ENCODE measurements at regions not wholly inside any gene's neighbourhood (a gene's known extent, or its start where the extent isn't known, plus 50 kb on each side); places are given as distances from the start of the nearest gene placed in this dataset.

- no peak for FAIRE-seq
Observed at GRCh38 chr4:98758182-98758581, 99.8 kb upstream of the TSPAN5 start.

GRCh38 chr4:98754736-98755135 lies 96.3 kb upstream of the TSPAN5 start:
- FAIRE-seq = no peak

DNA sequence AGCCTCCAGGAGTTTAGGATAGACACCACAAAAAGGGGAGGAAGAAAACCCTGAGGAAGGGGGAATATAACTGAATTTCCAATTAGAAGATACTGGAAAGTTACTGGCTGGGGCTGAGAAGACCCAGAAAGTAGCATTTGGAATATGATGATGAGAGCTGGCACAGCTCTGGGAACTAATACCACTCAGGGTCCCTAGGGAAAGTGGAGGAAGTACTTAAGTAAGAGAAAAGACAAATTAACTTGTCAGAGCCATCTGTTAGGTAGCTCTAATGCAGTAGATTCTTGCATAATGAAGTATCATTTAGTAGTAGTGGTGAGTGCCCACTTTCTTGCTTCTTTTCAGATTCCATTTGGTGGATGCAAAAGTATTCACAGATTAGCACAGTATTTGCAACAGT lies 90.8 kb upstream of the TSPAN5 start:
- no peak for FAIRE-seq

GRCh38 chr4:98748609-98749008 lies 90.2 kb upstream of the TSPAN5 start:
- no peak for FAIRE-seq

DNA sequence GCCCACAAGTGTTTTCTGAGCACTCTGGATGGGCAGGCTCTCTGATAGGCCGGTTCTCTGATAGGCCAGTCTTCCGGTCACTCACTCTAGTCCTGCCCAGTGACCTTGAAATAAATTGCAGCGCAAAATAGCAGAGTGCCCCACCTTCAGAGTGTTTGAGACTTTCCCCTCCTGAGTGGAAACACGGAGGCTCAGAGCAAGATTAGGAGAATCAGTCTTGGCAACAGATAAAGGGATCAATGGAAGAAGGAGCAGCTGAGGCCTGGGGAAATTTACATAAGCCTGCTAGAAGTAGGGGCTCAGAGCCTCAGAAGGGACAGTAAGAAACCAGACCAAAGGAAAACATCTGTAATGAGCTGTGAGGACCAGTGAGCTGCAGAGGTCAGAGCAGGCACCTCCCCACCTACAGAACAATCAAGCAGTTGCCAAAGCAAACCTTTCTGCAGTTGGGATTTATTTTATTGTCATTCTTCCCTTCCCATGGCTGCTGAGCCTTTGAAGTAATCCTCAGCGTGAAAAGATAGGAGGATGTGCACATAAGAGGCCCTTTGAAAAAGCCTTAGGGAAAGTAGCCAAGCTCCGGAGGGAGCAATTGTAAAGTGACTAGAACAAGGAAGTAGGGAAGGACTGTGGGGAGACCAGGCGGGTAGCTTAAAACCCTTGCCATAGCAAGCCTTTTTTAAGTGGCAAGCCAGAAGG lies 89.1 kb upstream of the TSPAN5 start:
- no peak for FAIRE-seq

- no peak for FAIRE-seq
Observed at GRCh38 chr4:98746936-98747335, 88.5 kb upstream of the TSPAN5 start.

- no peak for FAIRE-seq
Observed at GRCh38 chr4:98746530-98746929, 88.1 kb upstream of the TSPAN5 start.

- no peak for FAIRE-seq
Observed at GRCh38 chr4:98745366-98745765, 87.0 kb upstream of the TSPAN5 start.

DNA sequence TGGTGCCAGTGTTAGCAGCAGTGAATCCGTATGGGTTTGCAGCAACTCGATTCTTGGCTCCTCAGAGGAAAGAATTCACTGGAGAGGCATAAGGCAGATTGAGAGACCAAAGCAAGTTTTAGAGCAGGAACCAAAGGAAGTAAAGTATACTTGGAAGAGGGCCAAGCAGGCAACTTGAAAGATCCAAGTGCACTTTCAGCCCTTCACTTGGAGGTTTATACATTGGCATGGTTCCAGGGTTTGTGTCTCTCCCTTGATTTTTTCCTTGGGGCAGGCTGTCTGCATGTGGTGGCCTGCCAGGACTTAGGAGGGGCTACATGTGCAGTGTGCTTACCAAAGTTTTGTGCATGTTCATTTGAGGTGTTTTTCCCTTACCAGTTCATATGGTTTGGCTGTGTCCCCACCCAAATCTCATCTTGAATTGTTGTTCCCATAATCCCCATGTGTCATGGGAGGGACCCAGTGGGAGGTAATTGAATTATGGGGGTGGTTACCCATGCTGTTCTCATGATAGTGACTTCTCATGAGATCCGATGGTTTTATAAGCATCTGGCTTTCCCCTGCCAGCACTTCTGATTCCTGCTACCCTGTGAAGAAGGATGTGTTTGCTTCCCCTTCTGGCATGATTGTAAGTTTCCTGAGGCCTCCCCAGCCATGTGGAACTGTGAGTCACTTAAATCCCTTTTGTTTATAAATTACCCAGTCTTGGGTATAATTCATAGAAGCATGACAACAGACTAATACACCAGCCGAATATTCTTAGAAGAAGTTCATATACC lies 86.2 kb upstream of the TSPAN5 start:
- FAIRE-seq = no peak

GRCh38 chr4:98741952-98742351 lies 83.5 kb upstream of the TSPAN5 start:
- FAIRE-seq = no peak

- no peak for FAIRE-seq
Observed at GRCh38 chr4:98739751-98740150, 81.3 kb upstream of the TSPAN5 start.

DNA sequence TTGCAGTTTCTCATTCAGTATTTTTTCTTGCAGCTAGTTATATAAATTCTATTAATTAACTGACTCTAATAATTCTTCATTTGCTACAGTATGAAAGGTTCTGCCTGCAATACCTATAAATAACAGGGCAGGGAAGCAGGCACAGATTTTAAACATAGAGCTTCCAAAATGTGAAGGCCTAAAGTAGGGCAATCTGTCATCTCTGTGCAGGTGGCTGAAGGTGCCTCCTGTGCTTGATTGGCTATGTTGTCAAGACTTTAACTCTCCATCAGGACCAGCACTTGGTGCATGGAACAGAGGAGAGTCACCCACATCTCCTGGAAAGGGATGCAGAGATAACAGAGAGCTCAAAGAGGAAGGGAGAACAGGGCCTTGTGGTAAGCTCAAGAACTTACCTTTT lies 75.2 kb upstream of the TSPAN5 start:
- no peak for FAIRE-seq

DNA sequence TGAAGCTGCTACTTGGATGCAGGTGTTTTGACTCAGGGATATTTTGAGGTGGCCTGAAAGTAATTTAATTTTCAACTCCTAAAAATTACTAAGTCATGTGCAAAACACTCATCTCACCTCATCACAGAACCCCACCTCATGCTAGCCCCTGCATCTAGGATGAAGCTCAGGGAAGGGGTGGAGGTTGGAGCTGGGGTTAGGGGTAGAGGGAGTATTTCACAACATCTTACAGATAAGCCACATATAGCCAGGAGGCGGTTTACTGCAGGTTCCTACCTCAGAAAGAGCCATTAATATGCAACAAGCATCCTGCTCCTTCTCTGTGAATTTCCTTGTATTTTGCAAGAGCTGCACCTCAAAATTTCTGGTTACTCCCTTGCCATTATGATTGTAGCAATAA lies 70.5 kb upstream of the TSPAN5 start:
- FAIRE-seq = no peak

DNA sequence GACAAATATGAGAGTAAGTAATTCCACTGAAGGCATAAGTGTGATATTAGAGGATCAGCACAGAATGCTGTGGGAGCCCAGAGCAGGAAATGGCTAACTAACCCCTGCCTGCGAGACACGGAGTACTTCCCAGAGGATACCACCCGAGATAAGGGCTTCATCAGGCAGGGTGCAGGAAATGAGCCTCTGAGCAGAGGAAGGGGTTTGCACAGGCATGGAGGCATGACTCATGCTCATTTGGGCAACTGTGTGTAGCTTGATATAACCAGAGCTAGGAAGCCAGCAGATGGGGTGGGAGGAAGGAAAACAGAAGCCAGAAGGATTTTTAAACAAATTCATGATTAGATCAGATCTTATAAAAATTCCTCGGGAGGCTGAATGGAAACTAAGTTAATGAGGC lies 70.0 kb upstream of the TSPAN5 start:
- no peak for FAIRE-seq

GRCh38 chr4:98722000-98722399 lies 63.6 kb upstream of the TSPAN5 start:
- FAIRE-seq = no peak

- FAIRE-seq = no peak
Observed at GRCh38 chr4:98720871-98721480, 62.6 kb upstream of the TSPAN5 start.

- no peak for FAIRE-seq
Observed at GRCh38 chr4:98716796-98717195, 58.4 kb upstream of the TSPAN5 start.

DNA sequence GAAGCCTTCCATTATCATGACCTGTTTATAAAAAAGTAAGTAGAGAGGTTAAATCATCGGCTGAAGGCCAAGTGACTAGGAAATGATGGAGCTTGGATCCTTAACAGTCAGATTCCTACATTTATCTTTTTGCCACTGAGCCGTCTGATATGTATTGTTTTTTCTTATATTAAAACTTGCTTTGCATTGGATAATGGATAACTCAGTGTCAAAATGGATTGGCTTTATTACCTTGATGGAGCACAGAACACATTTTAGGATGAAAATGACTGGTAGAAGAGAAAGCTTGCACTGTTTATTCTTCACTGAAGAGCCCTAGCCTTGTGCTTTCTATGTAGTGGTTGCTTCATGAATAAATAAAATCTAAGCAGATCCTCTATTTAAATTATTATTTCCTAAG lies 54.2 kb upstream of the TSPAN5 start:
- FAIRE-seq = no peak

DNA sequence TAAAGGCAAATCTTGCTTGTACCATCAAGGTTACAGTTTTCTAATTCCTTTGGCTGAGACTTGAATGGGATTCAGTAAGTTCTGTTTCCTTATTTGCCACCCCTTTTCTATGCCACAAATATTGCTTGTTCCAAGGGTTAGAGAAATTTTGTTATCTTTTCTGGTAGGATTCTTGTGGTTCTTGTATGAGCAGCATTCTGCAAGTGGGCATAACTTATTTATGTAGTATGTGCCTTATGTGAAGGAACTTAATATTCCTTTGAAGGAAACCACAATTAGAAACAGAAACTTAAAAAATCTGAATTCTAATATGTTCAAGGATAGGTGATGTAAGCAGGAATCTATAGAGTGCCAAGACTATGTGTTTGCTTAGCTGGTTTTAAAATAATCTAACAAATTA lies 53.1 kb upstream of the TSPAN5 start:
- FAIRE-seq = no peak

- peak; percentile 96 for FAIRE-seq
Observed at GRCh38 chr4:98710831-98711230, 52.4 kb upstream of the TSPAN5 start.
